ENCODE measurements at regions not wholly inside any gene's neighbourhood (a gene's known extent, or its start where the extent isn't known, plus 50 kb on each side); places are given as distances from the start of the nearest gene placed in this dataset.

DNA sequence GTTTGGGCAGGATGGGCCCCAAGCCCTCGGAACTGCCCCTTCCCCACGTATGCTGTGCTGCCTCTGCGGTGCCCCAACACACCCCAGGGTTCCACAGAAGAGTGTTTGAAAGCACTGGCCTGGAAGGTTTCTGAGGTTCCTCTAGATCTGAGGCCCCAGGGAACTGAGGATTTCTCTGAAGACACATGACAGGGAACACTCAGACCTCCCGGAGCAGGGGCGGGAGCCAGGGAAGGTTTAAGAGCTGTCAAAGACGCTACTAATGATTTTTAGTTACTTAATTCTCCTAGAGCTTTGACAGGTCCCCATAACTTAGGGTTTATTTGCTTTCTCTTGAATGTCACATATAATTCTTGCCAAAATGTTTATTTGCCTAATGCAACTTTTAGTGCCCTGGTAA, 212.3 kb upstream of the GRIK3 start:
- no peak for TF ChIP-seq POLR2A (IDR thresholded peaks at IDR 0.05)
- no peak for TF ChIP-seq CTCF (IDR thresholded peaks at IDR 0.05)
- no peak for TF ChIP-seq EP300 (IDR thresholded peaks at IDR 0.05)
- TF ChIP-seq POLR2AphosphoS5 (IDR thresholded peaks at IDR 0.05) = no peak

Data from sigmoid colon (tissue), 4 donors.